Lower leg skin (tissue), 4 donors: ENCODE measurements at regions not wholly inside any gene's neighbourhood (a gene's known extent, or its start where the extent isn't known, plus 50 kb on each side); places are given as distances from the start of the nearest gene placed in this dataset.

ENCODE experiments used
- DNase-seq, 2 donors: peaks; one replicate each; pipeline ENCODE4 v3.0.0-alpha.2; 2019; ENCODE audit warnings: low spot score in 2 of 2
- H3K4me3 ChIP-seq: fragments of 200-600 bp; sonication (generic); 2 replicates; pipeline ENCODE4 v1.5.1; 2017; ENCODE audit warnings: mild to moderate bottlenecking, low read depth; ENCODE audit not compliant: poor library complexity, severe bottlenecking
- CTCF ChIP-seq, 3 donors: fragments of 450-650 bp; IDR thresholded peaks; one replicate each; pipeline ENCODE4 v1.5.1; 2016; ENCODE audit warnings: antibody characterized with exemption in 3 of 3, mild to moderate bottlenecking in 3 of 3, moderate library complexity in 2 of 3
- POLR2A ChIP-seq, 2 donors: fragments of 450-650 bp; IDR thresholded peaks; one replicate each; pipeline ENCODE4 v1.6.1; 2016 to 2017; ENCODE audit warnings: antibody characterized with exemption in 2 of 2, mild to moderate bottlenecking in 1 of 2, moderate library complexity in 1 of 2
- WGBS, 2 donors: methylation state at CpG; one replicate each; pipeline ENCODE4 v1.1.5; 2018; 5-methylcytosine and 5-hydroxymethylcytosine counted together
- intact Hi-C: fragments of 100-400 bp; cut with DNase I; formaldehyde crosslinking; loops from one replicate; pipeline ENCODE4 v1.15.0; 2023; ENCODE audit warnings: low total_unique reads

GRCh38 chr6:105978974-105979373 lies 107.2 kb upstream of the PRDM1 start:
- no peak overlapping the region for H3K4me3 ChIP-seq
- intact Hi-C loops, result no loop called here
- 97 to 100% methylated on average over 2 of the region's 2 CpGs for WGBS, 2 donors
- TF ChIP-seq CTCF (IDR thresholded peaks at IDR 0.05) (no peak), POLR2A (IDR thresholded peaks at IDR 0.05) (no peak)
- DNase-seq, result no peak

- 89 to 95% methylated on average over 4 of the region's 4 CpGs for WGBS, 2 donors
- intact Hi-C loops, result no loop called here
- DNase-seq, result no peak
- no peak overlapping the region for H3K4me3 ChIP-seq
- TF ChIP-seq POLR2A (IDR thresholded peaks at IDR 0.05), result no peak
- no peak for TF ChIP-seq CTCF (IDR thresholded peaks at IDR 0.05)
Measured at GRCh38 chr6:105977934-105978504, 108.1 kb upstream of the PRDM1 start.

- H3K4me3 ChIP-seq, result no peak overlapping the region
Measured at GRCh38 chr6:105974986-105975385, 111.2 kb upstream of the PRDM1 start.

GRCh38 chr6:105972440-105972839 lies 113.7 kb upstream of the PRDM1 start:
- intact Hi-C loops, result no loop called here
- H3K4me3 ChIP-seq, result no peak overlapping the region
- DNase-seq, result no peak
- TF ChIP-seq CTCF (IDR thresholded peaks at IDR 0.05) (no peak), POLR2A (IDR thresholded peaks at IDR 0.05) (no peak)
- WGBS, 2 donors, result 93 to 97% methylated on average over 1 of the region's 1 CpG

More at GRCh38 chr6:105974986-105975385, 111.2 kb upstream of the PRDM1 start:
- WGBS, 2 donors, result 66 to 79% methylated on average over 2 of the region's 2 CpGs
- no peak for DNase-seq
- TF ChIP-seq POLR2A (IDR thresholded peaks at IDR 0.05), result no peak
- no peak for TF ChIP-seq CTCF (IDR thresholded peaks at IDR 0.05)
- intact Hi-C loops, result no loop called here

- WGBS, 2 donors, result 56 to 61% methylated on average over 2 of the region's 2 CpGs
- DNase-seq, result no peak
- intact Hi-C loops, result no loop called here
- TF ChIP-seq CTCF (IDR thresholded peaks at IDR 0.05) (no peak), POLR2A (IDR thresholded peaks at IDR 0.05) (no peak)
- no peak overlapping the region for H3K4me3 ChIP-seq
Measured at GRCh38 chr6:105968603-105969333, 117.4 kb upstream of the PRDM1 start.
